ENCODE measurements at regions not wholly inside any gene's neighbourhood (a gene's known extent, or its start where the extent isn't known, plus 50 kb on each side); places are given as distances from the start of the nearest gene placed in this dataset.

DNA sequence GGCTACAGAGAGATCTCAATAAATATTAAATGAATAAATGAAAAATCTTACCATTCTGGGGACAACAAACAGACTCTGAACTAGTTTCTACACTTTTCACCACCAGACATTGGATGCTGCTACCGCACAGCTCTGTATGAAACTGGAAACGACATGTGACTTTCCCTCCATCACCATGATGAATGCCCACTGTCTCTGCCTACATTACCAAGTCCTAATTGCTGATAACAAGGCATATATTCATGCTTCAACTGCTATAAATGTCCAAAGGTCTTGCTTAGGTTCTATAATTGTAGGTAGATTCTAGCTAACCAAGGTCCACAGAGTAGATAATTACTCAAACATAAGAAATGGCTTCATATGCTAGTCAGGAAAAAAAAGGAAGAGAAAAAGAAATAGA is 399.4 kb upstream of the ADGRL3 start:
- H3K4me2 ChIP-seq (ENCODE audit: control insufficient read depth, insufficient read depth) = no peak overlapping the region
- ATAC-seq = no peak
- H3K79me2 ChIP-seq (ENCODE audit: control insufficient read depth, insufficient read depth, low read length) = no peaks in the 10 kb centered on the region
- H3K9ac ChIP-seq (ENCODE audit: control insufficient read depth, insufficient read depth, low read length) = no peak overlapping the region
- H3K4me1 ChIP-seq (ENCODE audit: control insufficient read depth, insufficient read depth, low read length) = no peaks in the 10 kb centered on the region
- no peaks in the 10 kb centered on the region for H3K27me3 ChIP-seq (replicated peaks in 1 of 2; ENCODE audit: control insufficient read depth in 2 of 2, insufficient read depth in 2 of 2, low read length in 1 of 2)
- in situ Hi-C loops (cut with MboI) (no loop called here), intact Hi-C loops (cut with micrococcal nuclease; ENCODE audit: unreplicated experiment) (loop anchor here (10.0 kb wide), 1 partner anchor 1904 kb away; no protein-coding TSS in a partner anchor)
- ChIA-PET RAD21 (ENCODE audit: unreplicated experiment) (no interaction called here), POLR2A (no interaction called here), SMC1A (ENCODE audit: uncharacterized antibody, unreplicated experiment) (no interaction called here), CTCF (no interaction called here)
- no peak for DNase-seq (ENCODE audit: low read depth, low spot score)
- H3K4me3 ChIP-seq = no peak overlapping the region
- BruUV-seq (replicated peaks) = no TSS peak
- no peaks in the 10 kb centered on the region for H3K9me3 ChIP-seq (replicated peaks; ENCODE audit: control insufficient read depth, insufficient read depth, low read length)
- H3K36me3 ChIP-seq (ENCODE audit: control insufficient read depth in 2 of 2, insufficient read depth in 2 of 2, low read length in 1 of 2) = no peaks in the 10 kb centered on the region
- H2AFZ ChIP-seq (ENCODE audit: control insufficient read depth, low read depth, low read length) = no peak overlapping the region
- TF ChIP-seq MEF2A (IDR thresholded peaks at IDR 0.05; ENCODE audit: insufficient read depth, low read depth, low read length) = no peak
- no peak for TF ChIP-seq IRF3 (IDR thresholded peaks at IDR 0.05)
- TF ChIP-seq, protein P1, sequence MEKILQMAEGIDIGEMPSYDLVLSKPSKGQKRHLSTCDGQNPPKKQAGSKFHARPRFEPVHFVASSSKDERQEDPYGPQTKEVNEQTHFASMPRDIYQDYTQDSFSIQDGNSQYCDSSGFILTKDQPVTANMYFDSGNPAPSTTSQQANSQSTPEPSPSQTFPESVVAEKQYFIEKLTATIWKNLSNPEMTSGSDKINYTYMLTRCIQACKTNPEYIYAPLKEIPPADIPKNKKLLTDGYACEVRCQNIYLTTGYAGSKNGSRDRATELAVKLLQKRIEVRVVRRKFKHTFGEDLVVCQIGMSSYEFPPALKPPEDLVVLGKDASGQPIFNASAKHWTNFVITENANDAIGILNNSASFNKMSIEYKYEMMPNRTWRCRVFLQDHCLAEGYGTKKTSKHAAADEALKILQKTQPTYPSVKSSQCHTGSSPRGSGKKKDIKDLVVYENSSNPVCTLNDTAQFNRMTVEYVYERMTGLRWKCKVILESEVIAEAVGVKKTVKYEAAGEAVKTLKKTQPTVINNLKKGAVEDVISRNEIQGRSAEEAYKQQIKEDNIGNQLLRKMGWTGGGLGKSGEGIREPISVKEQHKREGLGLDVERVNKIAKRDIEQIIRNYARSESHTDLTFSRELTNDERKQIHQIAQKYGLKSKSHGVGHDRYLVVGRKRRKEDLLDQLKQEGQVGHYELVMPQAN (conservative IDR thresholded peaks at IDR 0.05) = no peak
- TF ChIP-seq WRNIP1 (IDR thresholded peaks at IDR 0.05; ENCODE audit: borderline replicate concordance, low read depth, low read length) = no peak
- TF ChIP-seq ESRRA (IDR thresholded peaks at IDR 0.05; ENCODE audit: low read length) = no peak
- TF ChIP-seq, protein P2, sequence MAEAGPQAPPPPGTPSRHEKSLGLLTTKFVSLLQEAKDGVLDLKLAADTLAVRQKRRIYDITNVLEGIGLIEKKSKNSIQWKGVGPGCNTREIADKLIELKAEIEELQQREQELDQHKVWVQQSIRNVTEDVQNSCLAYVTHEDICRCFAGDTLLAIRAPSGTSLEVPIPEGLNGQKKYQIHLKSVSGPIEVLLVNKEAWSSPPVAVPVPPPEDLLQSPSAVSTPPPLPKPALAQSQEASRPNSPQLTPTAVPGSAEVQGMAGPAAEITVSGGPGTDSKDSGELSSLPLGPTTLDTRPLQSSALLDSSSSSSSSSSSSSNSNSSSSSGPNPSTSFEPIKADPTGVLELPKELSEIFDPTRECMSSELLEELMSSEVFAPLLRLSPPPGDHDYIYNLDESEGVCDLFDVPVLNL (IDR thresholded peaks at IDR 0.05; ENCODE audit: low read depth, low read length) = no peak
- TF ChIP-seq SP1 (IDR thresholded peaks at IDR 0.05; ENCODE audit: low read depth, low read length) = no peak
- TF ChIP-seq HDAC2 (IDR thresholded peaks at IDR 0.05) = no peak
- TF ChIP-seq YBX1 (IDR thresholded peaks at IDR 0.05) = no peak
- no peak for TF ChIP-seq GATAD2B (conservative IDR thresholded peaks at IDR 0.05; ENCODE audit: low read depth)
- no peak for TF ChIP-seq ETV6 (conservative IDR thresholded peaks at IDR 0.05 in 1 of 2, IDR thresholded peaks at IDR 0.05 in 1 of 2; ENCODE audit: borderline replicate concordance in 1 of 2, low read depth in 1 of 2)
- no peak for TF ChIP-seq ZNF622 (IDR thresholded peaks at IDR 0.05)
- TF ChIP-seq ZNF687 (IDR thresholded peaks at IDR 0.05) = no peak
- TF ChIP-seq SIX5 (IDR thresholded peaks at IDR 0.05; ENCODE audit: low read depth, low read length, severe bottlenecking) = no peak
- FAIRE-seq = no peak
- WGBS (ENCODE audit: insufficient coverage, insufficient replicate concordance, low lambda C conversion rate, missing lambda C conversion rate) = 43% methylated on average over 2 of the region's 2 CpGs
- H4K20me1 ChIP-seq (ENCODE audit: control insufficient read depth, insufficient read depth) = no peaks in the 10 kb centered on the region
- no peak overlapping the region for H3K27ac ChIP-seq (ENCODE audit: control insufficient read depth, insufficient read depth)

Data from GM12878 (cell line).